VCaP (cell line): ENCODE measurements at regions not wholly inside any gene's neighbourhood (a gene's known extent, or its start where the extent isn't known, plus 50 kb on each side); places are given as distances from the start of the nearest gene placed in this dataset.

ENCODE experiments used
- H3K27ac ChIP-seq: fragments of 450-650 bp; 2 replicates; pipeline ENCODE4 v1.5.1; 2017
- TF ChIP-seq, protein P1 (sequence below): fragments of 450-650 bp; conservative IDR thresholded peaks from 2 replicates; pipeline ENCODE4 v1.5.1; 2017; ENCODE audit warnings: mild to moderate bottlenecking, moderate library complexity

DNA sequence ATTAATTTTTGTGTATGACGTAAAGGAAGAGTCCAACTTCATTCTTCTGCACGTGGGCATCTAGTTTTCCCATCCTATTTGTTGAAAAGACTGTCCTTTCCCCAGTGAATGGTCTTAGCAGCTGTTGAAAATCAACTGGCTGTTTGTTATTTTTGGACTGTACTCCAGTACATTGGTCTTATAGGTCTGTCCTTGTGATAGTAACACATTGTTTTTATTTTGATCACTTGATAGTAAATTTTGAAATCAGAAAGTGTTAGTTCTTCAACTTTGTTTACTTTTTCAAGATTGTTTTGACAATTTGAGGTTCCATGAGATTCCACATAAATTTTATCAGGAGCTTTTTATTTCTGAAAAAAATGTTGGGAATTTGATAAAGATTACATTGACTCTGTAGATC is 280.2 kb upstream of the FOXQ1 start:
- H3K27ac ChIP-seq = no peak overlapping the region
- TF ChIP-seq, protein P1, sequence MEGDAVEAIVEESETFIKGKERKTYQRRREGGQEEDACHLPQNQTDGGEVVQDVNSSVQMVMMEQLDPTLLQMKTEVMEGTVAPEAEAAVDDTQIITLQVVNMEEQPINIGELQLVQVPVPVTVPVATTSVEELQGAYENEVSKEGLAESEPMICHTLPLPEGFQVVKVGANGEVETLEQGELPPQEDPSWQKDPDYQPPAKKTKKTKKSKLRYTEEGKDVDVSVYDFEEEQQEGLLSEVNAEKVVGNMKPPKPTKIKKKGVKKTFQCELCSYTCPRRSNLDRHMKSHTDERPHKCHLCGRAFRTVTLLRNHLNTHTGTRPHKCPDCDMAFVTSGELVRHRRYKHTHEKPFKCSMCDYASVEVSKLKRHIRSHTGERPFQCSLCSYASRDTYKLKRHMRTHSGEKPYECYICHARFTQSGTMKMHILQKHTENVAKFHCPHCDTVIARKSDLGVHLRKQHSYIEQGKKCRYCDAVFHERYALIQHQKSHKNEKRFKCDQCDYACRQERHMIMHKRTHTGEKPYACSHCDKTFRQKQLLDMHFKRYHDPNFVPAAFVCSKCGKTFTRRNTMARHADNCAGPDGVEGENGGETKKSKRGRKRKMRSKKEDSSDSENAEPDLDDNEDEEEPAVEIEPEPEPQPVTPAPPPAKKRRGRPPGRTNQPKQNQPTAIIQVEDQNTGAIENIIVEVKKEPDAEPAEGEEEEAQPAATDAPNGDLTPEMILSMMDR = no peak

DNA sequence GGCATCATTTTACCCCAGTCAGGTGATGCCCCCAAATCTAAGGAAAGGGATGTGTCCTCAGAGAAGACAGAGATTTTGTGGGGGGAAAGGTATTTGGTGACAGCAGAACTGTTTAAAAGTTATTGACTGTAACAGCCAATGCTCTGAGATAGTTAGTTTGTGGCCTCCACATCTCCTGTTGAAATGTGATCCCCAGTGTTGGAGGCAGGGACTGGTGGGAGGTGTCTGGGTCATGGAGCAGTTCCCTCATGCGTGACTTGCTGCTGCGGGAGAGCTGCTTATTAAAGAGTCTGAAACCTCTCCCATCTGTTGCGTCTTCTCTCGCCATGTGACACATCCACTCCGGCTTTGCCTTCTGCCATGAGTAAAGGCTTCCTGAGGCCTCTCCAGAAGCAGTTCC is 282.8 kb upstream of the FOXQ1 start:
- H3K27ac ChIP-seq = no peak overlapping the region

DNA sequence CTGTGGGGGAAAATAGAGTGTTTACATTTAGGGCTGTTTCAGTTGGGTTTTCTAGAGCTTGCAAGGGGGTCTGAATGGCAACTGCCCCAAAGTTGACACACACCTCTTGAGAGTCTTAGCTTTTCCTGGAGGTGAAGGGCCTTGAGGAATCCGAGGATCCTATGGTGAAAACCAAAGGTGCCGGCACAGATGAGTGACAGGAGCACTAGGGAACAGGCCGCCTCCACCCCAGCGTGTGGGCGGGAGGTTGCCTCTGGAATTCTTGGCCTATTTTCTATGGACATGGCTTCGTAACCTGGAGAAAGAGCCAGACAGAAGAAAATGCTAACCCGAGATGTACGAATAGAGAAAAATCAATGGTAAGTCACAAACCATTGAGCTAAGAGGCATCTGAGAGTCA is 283.2 kb upstream of the FOXQ1 start:
- H3K27ac ChIP-seq = no peak overlapping the region
- TF ChIP-seq, protein P1 = no peak

More for the DNA sequence above, 282.8 kb upstream of the FOXQ1 start:
- TF ChIP-seq, protein P1 = no peak

DNA sequence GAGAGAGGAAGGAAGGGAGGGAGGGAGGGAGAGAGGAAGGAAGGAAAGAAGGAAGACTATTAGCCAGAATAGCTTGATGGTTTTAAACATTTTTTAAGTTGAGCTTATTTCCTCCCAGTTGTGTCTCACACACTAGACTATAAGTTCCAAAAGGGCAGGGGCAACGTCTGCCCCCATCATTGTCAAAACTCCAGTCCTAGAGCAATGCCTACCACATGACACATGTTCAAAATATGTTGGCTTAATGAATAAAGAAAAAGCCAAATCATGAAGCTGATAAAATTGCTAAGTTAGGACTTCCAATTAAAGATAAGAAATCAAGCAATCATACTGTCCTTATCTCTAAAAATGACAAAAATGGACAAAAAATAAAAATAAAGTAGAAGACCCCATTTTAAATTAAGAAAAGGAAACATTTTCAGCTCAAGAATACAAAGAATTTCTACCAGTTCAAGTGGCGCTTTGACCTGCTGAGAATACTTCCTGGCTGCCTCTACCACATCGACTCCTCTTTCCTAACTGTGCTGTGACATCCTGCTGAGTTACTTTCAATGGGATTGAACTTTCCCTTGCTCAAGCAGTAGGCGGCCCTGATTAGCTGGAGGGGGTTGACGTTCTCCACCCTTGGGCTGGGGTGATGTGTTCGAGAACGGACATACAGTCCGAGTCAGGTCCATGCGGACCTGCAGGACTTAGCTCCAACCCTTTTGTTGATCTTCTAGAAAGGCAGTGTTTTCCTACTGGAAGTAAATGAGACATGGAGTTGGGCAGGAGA is 283.9 kb upstream of the FOXQ1 start:
- H3K27ac ChIP-seq = no peak overlapping the region
- TF ChIP-seq, protein P1 = no peak

DNA sequence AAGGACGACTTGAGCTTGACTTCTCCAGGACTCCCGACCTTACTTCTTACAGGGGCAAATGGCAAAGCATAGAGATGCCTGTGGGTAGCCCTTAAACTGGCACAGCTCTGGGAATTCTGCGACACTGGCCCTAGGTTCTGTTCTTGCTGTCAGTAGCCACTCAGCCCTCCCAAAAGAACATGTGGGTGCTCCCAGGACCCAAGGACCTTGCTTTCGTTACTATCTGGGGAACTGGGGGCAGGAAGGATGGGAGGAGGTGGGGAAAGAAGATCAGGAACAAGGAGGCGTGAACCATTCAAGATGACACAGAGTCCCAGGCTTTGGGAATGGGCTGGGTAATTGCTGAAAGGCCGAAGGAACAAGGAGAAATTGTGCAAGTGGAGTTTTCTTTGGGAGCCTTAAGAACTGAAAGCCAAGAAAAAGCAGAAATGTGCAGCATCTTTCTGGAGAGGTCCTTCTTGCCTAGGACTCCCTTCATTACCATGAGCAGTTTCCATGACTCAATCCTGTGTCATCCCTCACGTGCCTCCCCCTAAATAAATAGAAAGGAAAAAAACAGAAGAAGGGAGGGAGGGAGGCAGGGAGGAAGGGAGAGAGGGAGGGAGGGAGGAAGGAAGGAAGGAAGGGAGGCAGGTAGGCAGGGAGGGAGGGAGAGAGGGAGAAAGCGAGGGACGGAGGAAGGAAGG is 284.6 kb upstream of the FOXQ1 start:
- TF ChIP-seq, protein P1 = no peak
- H3K27ac ChIP-seq = no peak overlapping the region

DNA sequence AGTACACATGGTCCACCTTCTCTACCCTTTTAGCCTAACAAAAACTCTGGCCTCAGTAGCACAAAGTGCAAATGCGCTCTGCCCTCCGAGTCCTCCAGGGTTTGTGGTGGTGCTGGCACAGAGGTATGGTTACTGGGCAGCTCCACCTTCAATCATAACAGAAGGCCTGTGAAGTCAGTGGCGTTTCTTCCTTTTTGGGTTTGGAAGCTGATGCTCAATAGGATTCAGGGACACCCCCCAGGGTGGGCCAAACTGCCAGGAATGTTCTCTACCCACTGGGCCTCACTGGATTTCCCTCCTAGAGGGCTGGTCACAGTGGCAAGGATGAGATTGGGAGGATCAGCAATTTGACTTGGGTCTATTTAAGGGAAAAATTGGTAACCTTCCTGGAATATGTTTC is 286.1 kb upstream of the FOXQ1 start:
- no peak overlapping the region for H3K27ac ChIP-seq

DNA sequence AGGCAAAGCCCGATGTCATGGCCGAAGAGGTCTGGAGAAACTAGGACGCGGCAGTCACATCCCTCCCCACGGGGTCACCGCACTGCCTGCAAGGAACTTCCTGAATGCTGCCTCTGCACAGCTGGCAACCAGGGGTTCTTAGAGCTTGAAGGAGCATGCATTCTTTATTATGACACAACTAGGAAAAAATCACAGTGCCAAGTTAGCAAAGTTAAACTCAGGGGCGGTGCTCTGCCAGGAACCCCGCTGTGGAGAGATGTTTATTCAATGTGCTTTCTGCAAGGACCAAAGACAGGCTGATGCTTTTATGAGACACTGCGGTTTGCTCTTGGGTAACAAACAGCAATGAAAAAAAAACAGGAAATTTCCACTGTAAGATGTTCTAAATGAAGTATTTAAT is 287.3 kb upstream of the FOXQ1 start:
- 0 out of 2 replicates have a peak overlapping the region, but pooled peaks have one; percentile 5 for H3K27ac ChIP-seq
- TF ChIP-seq, protein P1 = no peak

More for the DNA sequence above, 286.1 kb upstream of the FOXQ1 start:
- TF ChIP-seq, protein P1 = no peak
